Nephron (organoid): ENCODE measurements at regions not wholly inside any gene's neighbourhood (a gene's known extent, or its start where the extent isn't known, plus 50 kb on each side); places are given as distances from the start of the nearest gene placed in this dataset.

Experiments
- H3K27ac Mint-ChIP-seq, 3 experiments: 2 replicates each; pipeline ENCODE4 v1.8.0; 2020; ENCODE audit warnings: mixed read lengths in 3 of 3, mild to moderate bottlenecking in 2 of 3, moderate library complexity in 1 of 3
- H3K27me3 Mint-ChIP-seq: 2 replicates; pipeline ENCODE4 v1.8.0; 2021; ENCODE audit warnings: low read depth, mild to moderate bottlenecking, moderate library complexity, mixed read lengths
- H3K36me3 Mint-ChIP-seq: 2 replicates; pipeline ENCODE4 v1.8.0; 2020; ENCODE audit warnings: low read depth, mixed read lengths
- H3K4me1 Mint-ChIP-seq: 2 replicates; pipeline ENCODE4 v1.8.0; 2020; ENCODE audit warnings: mixed read lengths
- H3K4me3 Mint-ChIP-seq, 3 experiments: 2 replicates each; pipeline ENCODE4 v1.8.0; 2020; ENCODE audit warnings: mild to moderate bottlenecking in 3 of 3, mixed read lengths in 3 of 3, moderate library complexity in 2 of 3
- H3K9me3 Mint-ChIP-seq: 2 replicates; pipeline ENCODE4 v1.8.0; 2020; ENCODE audit warnings: mixed read lengths
- TF ChIP-seq, protein P1 (sequence below), 3 experiments: fragments of 200-600 bp; sonication (generic); IDR thresholded peaks; one replicate each; pipeline ENCODE4 v1.5.0; 2021; ENCODE audit warnings: antibody characterized with exemption in 3 of 3; ENCODE audit not compliant: unreplicated experiment in 3 of 3

DNA sequence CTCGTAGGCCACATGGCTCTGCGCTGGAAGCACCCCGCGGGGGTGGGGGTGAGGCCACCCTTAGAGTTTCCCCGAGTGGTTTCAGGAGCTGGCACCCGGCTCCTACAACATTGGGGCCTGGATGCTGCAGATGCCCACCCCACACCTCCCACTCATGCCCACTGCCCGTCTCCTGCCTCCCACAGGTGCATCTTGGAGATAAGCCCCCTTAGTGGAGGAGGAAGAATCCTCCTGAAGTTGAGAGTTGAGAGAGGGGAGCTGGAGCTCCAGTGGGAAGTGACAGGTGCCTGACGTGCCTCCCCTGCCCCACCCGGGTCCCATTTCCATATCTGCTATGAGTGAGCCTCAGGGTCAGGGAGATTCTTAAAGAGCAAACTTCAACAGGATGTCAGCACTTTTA is 341.3 kb downstream of the TEX29 start:
- no peaks in the 10 kb centered on the region for H3K36me3 Mint-ChIP-seq
- H3K27ac Mint-ChIP-seq, result no peak overlapping the region
- H3K9me3 Mint-ChIP-seq, result no peaks in the 10 kb centered on the region
- TF ChIP-seq, protein P1, sequence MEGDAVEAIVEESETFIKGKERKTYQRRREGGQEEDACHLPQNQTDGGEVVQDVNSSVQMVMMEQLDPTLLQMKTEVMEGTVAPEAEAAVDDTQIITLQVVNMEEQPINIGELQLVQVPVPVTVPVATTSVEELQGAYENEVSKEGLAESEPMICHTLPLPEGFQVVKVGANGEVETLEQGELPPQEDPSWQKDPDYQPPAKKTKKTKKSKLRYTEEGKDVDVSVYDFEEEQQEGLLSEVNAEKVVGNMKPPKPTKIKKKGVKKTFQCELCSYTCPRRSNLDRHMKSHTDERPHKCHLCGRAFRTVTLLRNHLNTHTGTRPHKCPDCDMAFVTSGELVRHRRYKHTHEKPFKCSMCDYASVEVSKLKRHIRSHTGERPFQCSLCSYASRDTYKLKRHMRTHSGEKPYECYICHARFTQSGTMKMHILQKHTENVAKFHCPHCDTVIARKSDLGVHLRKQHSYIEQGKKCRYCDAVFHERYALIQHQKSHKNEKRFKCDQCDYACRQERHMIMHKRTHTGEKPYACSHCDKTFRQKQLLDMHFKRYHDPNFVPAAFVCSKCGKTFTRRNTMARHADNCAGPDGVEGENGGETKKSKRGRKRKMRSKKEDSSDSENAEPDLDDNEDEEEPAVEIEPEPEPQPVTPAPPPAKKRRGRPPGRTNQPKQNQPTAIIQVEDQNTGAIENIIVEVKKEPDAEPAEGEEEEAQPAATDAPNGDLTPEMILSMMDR (IDR thresholded peaks at IDR 0.05; ENCODE audit: unreplicated experiment in 3 of 3), result no peak
- H3K4me3 Mint-ChIP-seq, result no peak overlapping the region
- H3K4me1 Mint-ChIP-seq, result peaks cover 34% of the 10 kb centered on the region
- H3K27me3 Mint-ChIP-seq, result peaks cover 22% of the 10 kb centered on the region

DNA sequence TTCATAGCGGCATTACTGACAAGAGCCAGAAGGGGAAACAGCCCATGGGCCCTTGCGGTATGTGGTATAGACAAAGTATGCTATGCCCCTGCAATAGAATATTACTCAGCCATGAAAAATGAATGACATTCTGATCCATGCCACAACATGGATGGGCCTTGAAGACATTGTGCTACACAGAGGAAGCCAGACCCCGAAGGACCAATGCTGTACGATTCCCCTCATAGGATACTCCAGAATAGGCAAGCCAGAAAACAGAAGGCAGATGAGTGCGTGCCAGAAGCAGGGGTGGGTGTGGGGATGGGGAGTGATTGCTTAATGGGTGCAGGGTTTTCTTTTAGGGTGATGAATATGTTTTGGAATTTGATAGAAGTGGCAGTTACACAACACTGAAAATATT is 342.0 kb downstream of the TEX29 start:
- Mint-ChIP-seq H3K27ac (peak overlapping the region in 1 of 3 experiments; percentile 88), H3K4me3 (no peak overlapping the region), H3K27me3 (peaks cover 17% of the 10 kb centered on the region), H3K36me3 (no peaks in the 10 kb centered on the region), H3K9me3 (no peaks in the 10 kb centered on the region), H3K4me1 (peaks cover 34% of the 10 kb centered on the region)
- TF ChIP-seq, protein P1 (IDR thresholded peaks at IDR 0.05; ENCODE audit: unreplicated experiment in 3 of 3), result no peak

DNA sequence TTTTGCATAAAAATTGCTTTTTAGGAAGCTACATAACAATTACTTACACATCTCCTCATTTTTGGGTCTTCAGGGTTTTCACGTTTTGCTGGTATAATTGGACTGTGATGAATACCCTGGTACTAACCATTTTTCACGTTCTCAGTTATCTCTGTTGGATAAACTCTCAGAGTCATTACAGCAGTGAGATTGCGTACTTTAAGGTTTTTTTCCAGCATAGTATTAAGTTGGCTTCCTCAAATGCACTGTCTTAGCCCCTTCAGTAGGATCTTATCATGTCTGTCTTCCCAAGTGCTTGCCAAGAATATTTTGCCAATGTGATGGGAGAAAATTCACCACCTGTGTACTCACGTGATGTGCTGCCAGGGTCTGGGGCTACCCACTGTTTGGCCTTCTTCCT is 342.5 kb downstream of the TEX29 start:
- Mint-ChIP-seq H3K9me3 (no peaks in the 10 kb centered on the region), H3K27ac (peak overlapping the region in 1 of 3 experiments; percentile 88), H3K36me3 (no peaks in the 10 kb centered on the region), H3K27me3 (peaks cover 17% of the 10 kb centered on the region), H3K4me3 (no peak overlapping the region), H3K4me1 (peaks cover 33% of the 10 kb centered on the region)
- TF ChIP-seq, protein P1 (IDR thresholded peaks at IDR 0.05; ENCODE audit: unreplicated experiment in 3 of 3), result no peak

- Mint-ChIP-seq H3K4me3 (peak overlapping the region in 2 of 3 experiments; percentile 9 to 12), H3K36me3 (no peaks in the 10 kb centered on the region), H3K27me3 (peaks cover 11% of the 10 kb centered on the region), H3K9me3 (no peaks in the 10 kb centered on the region), H3K27ac (peak overlapping the region in 2 of 3 experiments; percentile 85 to 88), H3K4me1 (peaks cover 27% of the 10 kb centered on the region)
- TF ChIP-seq, protein P1 (IDR thresholded peaks at IDR 0.05; ENCODE audit: unreplicated experiment in 3 of 3), result no peak
These were observed 343.1 kb downstream of the TEX29 start for GRCh38 chr13:111663505-111663904.

GRCh38 chr13:111663953-111664421 is 343.5 kb downstream of the TEX29 start:
- no peaks in the 10 kb centered on the region for H3K36me3 Mint-ChIP-seq
- peaks cover 8% of the 10 kb centered on the region for H3K27me3 Mint-ChIP-seq
- TF ChIP-seq, protein P1 (IDR thresholded peaks at IDR 0.05; ENCODE audit: unreplicated experiment in 3 of 3), result no peak
- peak overlapping the region in 2 of 3 experiments; percentile 85 to 88 for H3K27ac Mint-ChIP-seq
- H3K4me1 Mint-ChIP-seq, result peaks cover 24% of the 10 kb centered on the region
- H3K9me3 Mint-ChIP-seq, result no peaks in the 10 kb centered on the region
- H3K4me3 Mint-ChIP-seq, result peak overlapping the region in 2 of 3 experiments; percentile 9 to 12

DNA sequence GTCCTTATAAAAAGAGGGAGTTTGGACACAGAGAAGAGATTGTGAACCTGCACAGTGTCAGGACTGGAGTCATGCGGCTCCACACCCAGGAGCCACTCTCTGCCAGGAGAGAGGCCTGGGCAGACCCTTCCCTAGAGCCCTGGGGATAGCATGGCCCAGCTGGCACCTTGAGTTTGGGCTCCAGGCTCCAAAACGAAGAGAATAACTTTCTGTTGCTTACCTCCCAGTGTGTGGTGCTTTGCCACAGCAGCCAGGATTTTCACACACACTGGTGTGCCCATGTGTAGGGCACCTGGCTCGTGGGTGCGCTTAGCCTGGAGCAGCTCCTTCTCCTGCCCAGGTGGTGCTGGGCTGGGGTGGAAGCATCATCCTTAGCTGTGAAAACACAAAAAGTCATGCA is 344.3 kb downstream of the TEX29 start:
- H3K27ac Mint-ChIP-seq, result peak overlapping the region in 1 of 3 experiments; percentile 88
- peaks cover 17% of the 10 kb centered on the region for H3K4me1 Mint-ChIP-seq
- TF ChIP-seq, protein P1 (IDR thresholded peaks at IDR 0.05; ENCODE audit: unreplicated experiment in 3 of 3), result no peak
- no peaks in the 10 kb centered on the region for H3K36me3 Mint-ChIP-seq
- no peak overlapping the region for H3K4me3 Mint-ChIP-seq
- no peaks in the 10 kb centered on the region for H3K9me3 Mint-ChIP-seq
- H3K27me3 Mint-ChIP-seq, result peaks cover 4% of the 10 kb centered on the region
